SK-N-DZ (cell line): ENCODE measurements at regions not wholly inside any gene's neighbourhood (a gene's known extent, or its start where the extent isn't known, plus 50 kb on each side); places are given as distances from the start of the nearest gene placed in this dataset.

Source experiments
- DNase-seq: peaks from one replicate; pipeline ENCODE4 v3.0.0-alpha.2; 2015; ENCODE audit warnings: low spot score

DNA sequence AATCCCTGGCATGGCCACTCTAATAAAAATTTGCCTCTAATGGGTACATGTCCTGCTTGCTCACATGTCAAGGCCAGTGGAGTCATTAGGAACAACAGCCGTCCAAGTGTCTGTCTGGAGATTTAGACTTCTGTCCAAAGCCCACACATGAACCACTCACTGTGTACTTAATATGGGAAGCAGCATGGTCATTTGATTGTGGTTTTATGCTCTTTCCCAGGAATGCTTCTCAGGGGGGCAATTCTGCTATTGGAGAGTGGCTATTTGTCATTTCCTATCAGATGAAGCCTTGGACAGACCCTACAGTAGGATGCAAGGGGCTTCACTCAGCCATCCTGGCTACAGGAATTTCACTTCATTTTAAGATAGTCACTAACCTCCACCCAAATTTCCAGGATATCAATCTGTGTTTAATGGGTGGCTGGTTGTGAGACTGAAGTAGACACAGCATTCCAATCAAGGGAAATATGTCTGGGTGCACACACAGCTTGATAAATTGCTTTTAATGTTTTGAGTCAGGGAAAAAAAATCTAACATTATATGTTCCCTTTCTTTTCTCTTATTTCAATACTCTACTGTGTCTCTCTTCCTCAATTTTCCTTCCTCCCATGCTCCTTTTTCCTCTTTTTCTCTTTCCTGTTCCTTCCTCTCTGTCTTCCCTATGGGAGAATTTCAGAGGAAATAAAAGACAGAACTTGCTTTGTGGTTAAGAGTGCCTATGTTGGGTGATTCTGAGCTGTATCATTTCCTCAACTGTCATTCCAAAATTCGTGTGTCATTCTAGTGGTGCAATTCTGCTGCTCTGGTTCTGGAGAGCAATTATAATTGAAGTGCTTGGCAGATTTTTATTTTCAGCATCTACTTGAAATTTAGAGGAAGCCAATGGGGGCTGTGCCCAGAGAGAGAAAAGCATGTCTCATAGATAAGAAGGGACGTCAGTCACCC is 320.1 kb downstream of the OSR1 start:
- DNase-seq = no peak

DNA sequence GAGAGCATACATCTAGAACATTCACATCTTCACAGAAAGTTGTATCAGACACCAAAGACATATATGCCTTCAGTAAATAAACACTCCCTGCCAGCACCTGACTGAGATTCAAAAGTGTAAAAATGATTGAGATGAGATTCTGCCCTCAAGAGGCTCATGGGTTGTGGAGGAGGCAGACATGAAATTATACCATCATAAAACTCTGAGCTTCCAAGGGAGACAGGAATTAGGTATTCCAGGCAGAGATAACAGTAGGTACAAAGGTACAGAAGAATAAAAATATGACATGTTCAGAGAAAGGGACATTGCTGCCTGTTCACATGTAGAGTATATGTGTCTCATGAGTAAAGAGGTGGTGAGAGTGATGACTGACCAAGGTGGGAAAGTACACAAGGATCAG is 322.3 kb downstream of the OSR1 start:
- DNase-seq = no peak

DNA sequence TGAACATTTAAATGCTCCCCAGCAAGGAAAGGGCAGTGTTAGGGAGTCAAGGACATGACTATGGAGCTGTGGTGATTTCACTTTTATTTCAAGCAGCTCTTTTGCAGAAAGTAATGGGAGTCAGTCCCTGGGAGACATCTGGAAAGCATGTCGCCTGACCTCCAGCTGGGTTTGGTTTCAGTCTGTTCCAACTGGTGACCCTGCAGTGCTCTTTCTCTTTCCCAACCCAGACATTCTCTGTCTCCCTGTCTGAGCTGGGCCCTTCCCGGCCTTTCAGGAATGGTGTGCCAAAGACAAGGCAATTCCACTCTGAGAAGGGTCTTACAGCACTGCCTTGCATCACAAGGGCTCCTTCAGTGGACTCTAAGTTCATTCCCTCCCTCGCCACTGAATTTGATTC is 323.2 kb downstream of the OSR1 start:
- DNase-seq = no peak

DNA sequence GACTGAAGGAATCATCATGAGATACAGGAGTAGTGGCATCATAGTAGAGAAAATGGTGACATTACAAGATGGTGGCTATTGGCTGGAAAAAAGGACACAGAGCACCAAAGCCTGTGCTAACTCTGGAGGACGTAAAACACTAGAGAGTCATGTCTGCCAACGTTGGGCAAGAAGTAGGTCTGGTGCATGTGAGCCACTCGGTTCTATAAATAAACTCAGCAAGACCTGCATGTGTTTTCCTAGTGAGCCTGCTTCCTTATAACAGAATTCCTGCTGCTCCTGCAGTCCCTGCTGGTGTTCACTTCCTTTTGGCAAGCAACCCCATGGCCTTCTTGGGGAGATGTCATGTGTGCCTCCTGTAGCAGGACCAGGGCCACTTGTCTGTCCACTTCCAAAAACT is 325.2 kb downstream of the OSR1 start:
- DNase-seq = no peak

DNA sequence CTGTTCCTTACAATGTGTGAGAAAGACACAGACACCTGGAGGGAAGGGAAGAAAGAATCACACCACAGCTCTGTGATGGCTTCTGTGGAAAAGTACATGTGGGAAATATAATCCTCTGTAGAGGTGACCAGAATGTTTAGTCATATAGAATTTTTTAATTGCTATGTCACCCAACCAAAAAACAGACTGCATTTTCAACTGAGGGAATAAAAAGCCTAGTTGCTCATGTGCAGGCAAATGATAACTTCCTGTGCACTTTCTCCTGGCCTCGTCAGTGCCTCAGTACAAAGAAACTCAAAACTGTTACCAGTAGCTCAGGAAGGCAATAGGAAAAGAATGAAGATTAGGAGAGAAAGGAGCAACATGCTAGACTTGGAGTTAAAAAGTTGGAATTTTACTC is 326.8 kb downstream of the OSR1 start:
- DNase-seq = no peak

DNA sequence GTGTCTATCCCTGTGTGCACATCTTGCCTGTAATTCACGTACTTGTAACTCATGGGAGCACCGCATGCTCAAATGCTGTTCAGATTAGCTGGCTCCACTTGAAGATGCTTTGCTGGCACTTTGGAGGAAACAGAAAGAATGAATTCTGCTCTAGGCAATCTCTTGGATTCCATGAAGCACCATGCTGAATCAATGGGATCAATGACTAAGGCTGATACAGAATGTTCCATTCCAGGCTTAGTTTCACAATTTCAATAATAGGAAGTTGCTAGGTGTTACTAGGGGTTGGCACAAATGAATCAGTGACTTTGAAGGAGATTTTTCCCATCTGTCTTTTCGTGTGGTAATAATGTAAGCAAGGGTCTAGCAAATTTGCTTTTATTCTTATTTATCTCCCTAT is 328.8 kb downstream of the OSR1 start:
- DNase-seq = no peak

DNA sequence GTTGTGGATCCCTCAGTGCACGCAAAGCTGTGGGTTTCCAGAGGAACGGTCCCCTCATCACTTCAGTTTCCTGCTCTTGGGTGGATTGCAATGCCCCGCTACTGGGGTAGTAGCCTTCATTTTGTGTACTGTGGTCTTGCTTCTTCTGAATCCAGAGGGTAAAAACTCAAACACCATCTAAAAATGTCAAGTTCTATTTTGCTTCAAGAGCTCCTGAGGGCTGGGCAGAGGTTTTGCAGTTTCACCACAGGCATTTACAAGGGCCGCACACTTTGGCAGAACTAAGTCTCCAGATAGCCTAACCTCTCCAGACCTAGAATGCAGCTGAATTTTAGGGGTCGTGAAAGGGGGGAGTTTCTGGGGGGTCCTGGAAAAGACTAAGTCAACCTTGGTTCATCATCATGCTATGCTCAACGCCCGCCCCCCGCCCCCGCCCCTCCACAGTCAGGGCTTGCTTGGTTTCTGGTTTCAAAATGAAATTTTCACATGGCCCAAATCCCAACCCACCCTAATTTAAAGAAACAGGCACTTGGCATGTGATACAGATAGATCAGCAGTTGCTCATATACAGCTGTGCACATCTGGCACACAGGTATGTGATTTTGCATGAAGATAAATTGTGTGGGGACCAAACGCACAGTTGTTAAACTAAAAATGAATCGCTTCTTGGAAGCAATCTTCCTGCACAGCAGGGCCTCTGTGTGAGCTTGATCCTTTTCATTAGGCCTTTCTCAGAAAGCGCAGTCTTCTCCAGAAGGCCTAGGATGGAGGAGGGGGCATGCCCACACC is 329.6 kb downstream of the OSR1 start:
- DNase-seq = no peak

DNA sequence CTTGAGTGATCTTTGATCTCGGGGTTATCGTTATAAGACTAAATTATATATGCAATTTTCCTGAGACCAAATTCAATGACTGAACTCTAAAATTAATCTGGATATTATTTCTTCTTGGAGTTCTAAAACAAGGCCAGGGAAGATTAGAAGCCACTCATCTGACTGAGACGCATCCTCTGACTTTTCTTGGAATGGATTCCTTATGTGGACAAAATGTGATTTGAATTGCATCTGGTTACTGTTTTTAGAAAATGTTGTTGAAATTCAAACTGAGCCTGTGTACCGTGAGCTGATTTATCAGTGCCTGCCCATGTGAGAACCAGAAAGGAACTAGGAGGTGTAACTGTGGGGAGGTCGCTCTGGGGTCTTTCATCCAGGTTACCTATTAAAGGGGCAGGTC is 330.8 kb downstream of the OSR1 start:
- DNase-seq = no peak

DNA sequence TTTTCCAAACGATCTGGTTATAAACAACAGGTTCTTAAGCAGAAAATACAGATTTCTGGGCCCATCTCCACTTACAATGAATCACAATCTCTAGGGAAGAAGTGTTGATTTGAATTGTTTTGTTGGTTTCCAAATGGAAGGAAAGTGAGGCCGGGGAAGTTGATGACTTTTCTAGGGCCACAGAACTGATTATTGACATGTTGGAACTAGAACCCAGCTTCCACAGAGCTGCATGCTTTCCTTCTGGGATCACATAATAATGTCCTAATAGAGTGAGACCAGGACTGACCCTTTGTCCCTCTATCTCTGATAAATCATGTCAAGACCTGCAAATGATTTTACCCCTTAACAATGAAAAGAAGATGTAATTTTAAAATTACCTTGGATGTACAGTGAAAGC is 332.2 kb downstream of the OSR1 start:
- DNase-seq = no peak

DNA sequence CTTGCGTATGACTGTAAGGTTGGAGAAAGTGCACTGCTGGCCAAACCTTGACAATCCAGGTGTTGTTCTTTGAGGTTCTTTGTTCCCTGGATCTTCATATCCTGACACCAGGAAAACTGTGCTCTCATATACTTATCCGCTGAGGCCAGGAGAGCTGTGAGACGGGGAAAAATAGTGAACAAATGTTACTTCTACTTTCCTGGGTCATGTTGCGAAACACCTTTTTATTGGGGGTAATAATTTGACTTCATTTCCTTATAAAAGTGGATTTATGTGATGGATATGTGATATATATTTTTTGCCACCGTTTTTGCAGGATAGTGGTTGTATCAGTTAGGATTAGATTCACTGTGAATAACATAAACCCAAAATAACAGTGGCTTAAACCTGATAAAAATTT is 336.1 kb downstream of the OSR1 start:
- DNase-seq = no peak

DNA sequence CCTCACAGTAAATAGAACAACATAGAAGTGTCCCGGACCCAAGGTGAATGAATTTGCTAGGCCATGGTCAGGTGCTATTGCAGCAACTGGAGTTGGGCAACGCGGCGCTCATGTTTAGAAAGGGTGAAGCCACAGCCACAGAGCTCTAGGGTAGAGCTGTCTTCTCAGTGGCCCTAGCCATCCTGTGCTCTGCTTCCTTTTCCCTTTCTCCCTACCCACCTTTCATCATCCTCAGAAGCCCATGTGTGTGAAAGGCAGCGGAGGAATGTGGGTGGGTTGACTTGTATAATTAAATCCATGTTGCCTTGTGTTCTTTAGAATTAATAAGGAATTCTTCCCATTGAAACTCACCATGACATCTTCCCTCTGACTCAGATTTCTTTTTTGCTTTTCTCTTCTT is 336.7 kb downstream of the OSR1 start:
- DNase-seq = no peak

DNA sequence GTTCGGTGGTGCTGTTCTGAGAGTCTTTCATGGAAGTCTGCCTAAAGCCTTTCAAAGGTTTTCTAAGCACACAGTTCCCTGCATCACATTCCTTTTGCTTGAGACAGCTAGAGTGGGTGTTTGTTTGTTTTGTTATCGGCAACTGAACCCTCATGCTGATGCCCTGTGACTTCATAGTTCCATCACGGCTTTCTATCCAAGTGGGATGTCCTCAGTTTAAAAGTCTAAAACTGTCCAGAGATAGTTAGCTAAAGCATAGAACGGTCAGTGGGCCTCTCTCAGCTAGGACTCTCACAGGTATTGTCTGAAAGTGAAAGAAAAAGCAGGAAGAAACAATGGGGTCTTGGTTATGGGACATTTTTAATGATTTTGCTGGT is 337.3 kb downstream of the OSR1 start:
- DNase-seq = no peak

DNA sequence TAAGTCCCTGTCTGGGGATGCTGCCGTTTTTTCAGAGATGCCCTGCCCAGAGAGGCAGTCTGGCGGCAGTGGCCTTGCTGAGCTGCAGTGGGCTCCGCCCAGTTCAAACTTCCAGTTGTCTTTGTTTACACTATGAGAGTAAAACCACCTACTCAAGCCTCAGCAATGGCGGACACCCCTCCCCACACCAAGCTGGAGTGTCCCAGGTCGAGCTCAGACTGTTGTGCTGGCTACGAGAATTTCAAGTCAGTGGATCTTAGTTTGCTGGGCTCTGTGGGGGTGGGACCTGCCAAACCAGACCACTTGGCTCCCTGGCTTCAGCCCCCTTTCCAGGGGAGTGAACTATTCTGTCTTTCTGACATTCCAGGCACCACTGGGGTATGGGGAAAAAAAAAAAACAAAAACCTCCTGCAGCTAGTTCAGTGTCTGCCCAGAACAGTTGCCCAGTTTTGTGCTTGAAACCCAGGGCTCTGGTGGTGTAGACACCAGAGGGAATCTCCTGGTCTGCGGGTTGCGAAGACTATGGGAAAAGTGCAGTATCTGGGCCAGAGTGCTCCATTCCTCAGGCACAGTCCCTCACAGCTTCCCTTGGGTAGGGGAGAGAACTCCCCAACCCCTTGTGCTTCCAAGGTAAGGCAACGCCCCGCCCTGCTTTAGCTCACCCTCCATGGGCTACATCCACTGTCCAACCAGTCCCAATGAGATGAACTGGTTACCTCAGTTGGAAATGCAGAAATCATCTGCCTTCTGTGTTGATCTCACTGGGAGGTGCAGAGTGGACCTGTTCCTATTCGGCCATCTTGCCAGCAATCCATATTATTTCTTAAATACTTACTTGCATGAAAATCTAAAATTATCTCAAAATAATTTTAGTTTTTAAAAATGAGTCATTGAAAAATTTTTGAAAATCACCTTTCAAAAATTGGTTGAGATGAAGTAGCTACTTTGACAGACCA is 338.0 kb downstream of the OSR1 start:
- no peak for DNase-seq

DNA sequence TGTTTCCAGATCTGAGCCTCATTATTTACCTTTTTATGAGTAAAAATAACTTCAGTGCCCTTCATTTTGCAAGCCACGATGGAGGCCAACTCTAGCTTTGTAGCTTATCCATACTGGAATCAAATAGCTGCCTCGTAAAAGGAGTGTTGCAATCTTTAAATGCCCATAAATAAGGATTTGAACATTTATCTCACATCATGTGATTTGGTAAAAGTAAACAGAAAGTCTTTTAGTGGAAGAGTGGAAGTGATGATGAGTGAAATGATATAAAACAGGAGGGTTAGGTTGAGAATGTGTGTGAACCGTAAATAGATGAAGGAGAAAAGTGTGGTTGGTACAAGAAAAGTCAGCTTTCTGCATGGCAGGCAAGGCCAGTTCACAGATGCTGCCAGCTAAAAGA is 348.9 kb downstream of the OSR1 start:
- no peak for DNase-seq

DNA sequence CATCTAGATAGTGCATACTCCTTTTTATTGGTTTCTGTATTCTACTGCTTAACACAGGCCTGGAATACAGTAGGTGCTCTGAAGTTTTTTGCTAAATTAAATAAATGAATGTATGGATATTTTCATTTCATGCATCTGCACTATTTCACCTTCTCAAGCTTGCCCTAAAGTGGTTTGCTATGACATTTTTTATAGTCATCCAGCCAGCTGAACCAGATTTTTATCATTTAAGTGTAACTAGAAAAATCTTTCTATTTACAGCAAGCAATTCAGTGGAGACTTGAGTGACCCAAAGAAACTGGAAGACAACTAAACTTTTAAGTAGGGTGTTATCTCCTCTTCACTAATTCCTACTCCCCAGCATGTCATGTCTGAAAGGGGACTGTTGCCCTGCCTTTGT is 354.9 kb downstream of the OSR1 start:
- peak; percentile 6 for DNase-seq

DNA sequence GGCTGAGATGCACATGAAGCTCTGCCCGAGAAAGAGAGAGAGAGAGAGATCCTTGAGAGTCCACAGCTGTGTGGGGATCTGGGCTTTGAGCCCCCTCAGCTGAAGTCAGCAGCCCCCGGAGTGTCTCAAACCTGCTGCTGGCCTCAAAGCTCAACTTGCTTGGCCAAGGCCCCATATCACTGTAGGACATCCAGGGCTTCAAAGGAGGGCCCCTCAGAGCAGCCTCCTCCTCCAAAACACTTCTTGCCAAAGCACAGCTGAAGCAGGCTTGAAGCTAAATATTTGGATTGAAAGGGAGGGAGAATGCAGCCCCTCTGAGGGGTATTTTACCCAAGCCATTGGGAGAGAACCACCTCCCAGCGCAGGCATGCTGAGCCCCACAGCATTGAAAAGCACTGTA is 357.6 kb downstream of the OSR1 start:
- no peak for DNase-seq

DNA sequence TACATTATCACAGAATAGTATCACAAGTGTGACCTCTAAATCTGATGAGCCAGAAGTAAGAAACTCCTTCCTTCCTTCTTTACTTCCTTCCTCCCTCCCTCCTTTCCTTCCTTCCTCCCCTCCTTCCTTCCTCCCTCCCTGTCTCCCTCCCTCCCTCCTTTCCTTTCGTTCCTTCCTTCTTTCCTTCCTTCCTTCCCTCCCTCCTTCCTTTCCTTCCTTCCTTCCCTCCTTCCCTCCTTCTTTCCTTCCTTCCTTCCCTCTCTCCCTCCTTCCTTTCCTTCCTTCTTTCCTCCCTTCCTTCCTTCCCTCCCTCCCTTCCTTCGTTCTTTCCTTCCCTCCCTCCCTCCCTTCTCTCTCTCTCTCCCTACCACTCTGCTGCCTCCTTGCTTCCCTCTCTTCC is 359.2 kb downstream of the OSR1 start:
- DNase-seq = no peak

DNA sequence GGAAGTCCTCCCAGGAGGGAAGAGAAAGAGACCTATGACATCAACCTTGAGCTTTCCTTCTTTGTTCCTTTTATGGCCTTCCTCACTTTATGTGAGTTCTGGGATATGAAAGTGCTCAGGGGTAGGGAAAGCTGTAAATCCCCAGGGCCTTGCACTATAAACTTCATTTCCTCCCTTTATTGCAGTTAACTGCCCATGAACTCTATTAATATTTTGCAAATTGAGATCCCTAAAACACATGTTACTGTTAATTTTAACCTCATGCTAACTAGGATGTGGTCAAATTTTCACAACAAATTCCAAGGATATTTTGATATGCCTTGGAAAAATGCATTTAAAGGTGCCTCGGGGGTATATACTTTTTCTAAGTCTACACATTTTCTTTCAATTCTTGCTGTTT is 359.9 kb downstream of the OSR1 start:
- DNase-seq = no peak

DNA sequence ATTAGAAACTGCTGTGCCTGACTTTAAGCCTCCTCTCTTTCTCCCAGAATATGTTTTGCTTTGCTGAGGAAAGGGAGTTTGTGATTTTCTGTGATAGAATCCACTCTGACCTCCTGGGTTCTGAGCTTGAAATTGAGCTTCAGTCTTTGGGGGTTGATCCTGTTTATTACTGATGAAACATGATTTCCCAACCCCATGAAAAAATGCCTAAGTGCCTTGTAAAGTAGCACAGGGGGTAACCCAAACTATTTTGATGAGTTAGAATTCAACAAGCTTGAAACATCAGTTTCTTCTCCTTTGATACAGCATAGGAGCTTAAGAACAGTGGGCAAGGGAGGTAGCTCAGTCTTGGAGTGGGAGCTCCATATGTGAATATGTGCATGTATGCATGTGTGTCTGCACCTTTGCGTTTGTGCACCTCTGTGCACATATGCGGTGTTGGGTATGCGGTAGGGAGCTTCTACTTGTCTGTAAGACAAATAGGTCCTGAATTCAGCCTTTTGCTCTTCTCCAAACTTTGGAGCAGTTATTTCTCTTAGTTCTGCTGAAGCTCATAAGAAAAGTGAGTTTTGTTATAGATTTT is 364.6 kb downstream of the OSR1 start:
- DNase-seq = no peak

DNA sequence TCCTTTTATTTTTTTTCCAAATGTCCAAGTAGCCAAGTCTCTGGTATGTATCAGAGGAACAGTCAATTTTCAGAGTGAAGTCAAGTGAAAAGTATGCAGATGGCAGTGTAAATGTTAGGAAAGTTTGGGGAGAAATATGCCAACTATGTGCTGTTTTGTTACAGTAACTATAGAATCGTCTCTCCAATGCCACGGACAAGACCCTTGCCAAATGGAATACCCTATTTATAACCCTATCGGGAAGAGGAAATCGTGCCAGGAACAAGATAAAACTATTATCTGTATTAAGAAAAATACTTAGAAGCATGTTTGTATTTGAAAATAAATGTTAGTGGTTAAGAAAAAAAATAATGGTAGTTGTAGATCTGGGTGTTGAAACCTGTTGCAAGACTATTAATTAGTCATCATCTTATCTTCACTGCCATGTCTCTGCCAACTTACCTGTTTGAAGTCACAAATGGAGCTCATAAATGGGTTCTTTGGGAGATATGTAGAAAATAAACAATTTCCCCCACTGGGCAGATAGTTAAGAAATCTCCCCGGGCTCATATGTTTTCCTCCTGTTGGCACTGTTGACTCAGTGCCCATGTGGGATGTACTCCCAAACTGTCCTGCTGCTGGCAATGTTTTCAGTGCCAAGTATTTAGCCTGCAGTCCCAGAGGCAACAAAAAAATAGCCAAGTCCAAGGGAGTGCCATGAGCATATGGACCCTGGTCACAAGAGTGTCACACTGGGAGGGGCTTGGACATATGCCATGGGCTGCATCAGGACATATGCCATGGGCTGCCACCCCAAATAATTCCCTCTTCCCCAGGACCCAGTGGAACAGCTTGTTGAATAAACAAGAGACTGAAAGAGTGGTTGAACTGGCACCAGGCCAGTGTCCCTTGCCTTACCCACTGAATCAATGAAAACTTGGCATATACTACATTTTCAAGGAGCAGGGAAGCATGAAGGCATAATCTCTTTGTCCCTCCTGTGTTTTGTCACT is 366.9 kb downstream of the OSR1 start:
- no peak for DNase-seq
